GM18861 (cell line): ENCODE measurements at regions not wholly inside any gene's neighbourhood (a gene's known extent, or its start where the extent isn't known, plus 50 kb on each side); places are given as distances from the start of the nearest gene placed in this dataset.
"Not testable (repeated sequence)": the region's sequence is repeated elsewhere in the genome, so short reads cannot be mapped to it uniquely, and the experiment has no call there.

Experiments
- ATAC-seq: cut with Tn5 transposase; IDR thresholded peaks from one replicate; pipeline ENCODE4 v1.9.1; 2021; ENCODE audit not compliant: unreplicated experiment

- ATAC-seq, result peak; percentile 80
These were observed 55.4 kb upstream of the GRPR start for GRCh38 chrX:16067886-16068515.

GRCh38 chrX:16063921-16064320, 59.4 kb upstream of the GRPR start:
- no peak for ATAC-seq

- ATAC-seq, result no peak
These were observed 60.2 kb upstream of the GRPR start for GRCh38 chrX:16063141-16063540.

DNA sequence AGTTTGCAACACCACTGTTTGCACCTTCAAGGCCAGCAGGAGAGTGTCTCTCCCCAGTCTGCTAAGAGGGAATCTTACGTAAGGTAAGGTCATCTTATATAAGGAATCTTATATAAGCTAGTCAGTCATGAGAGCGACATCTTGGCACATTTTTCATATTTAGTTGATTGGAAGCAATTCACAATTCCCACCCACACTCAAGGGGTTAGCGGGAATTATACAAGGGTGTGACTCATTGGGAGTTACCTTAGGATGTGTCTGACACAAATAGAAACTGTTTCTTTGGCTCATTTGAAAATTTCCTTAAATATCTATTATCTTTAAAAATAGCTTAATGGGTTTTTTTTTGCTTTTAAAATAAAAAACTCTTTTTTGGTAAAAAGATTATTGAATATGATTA, 62.1 kb upstream of the GRPR start:
- no peak for ATAC-seq

DNA sequence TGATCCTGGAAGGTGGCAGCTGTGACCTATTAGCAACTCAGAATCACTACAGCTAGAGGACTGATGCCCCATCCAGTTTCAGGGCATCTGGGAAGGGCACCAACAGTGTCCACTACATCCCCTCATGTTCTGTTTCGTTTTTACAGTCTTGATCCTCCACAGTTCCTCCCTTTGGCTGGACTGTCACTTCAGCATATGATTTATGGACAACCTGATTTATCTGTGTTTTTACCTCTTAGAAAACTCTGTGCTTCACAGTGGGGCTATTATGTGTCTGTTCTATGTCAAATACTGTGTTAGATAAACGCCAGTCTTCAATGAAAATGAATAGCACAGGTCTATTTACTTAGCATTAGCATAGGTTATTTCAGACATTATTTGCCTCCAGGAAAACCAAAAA, 63.1 kb upstream of the GRPR start:
- no peak for ATAC-seq

DNA sequence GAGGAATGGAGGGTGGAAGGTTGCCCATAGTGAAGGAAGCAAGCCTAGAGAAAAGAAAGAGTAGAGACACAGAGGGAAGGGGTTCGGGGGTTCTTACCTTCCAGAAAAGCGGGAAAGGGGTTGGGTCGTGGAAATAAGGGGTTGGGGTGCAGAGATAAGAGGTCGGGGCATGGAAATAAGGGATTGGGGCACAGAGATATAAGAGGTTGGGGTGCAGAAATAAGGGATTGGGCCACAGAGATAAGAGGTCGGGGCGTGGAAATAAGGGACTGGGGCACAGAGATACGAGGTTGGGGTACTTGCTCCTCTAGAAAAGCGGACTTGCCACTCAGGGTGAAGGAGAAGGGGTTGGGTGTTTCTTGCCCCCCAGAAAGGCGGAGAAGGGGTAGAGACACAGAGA, 74.2 kb upstream of the GRPR start:
- not testable (repeated sequence) for ATAC-seq

DNA sequence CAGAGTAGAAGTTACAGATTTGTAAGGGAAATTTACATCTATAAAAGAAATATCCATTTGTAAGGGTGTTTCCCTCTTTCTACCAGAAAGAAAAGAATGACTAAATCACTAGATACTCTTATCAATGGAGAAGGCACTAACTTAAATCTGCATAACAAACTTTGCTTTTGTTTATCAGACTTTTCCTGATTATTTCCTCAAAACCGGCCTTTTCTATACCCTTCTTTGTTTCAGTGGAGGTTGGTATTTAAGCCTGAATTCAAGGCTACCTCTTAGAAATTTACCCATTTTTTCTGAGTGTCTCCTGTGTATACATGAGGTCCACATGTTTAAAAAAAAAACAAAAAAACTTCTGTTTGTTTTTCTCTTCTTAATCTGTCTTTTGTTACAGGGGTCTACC, 80.4 kb upstream of the GRPR start:
- ATAC-seq, result no peak

GRCh38 chrX:16039834-16040233, 83.5 kb upstream of the GRPR start:
- ATAC-seq, result no peak

GRCh38 chrX:16039363-16039762, 84.0 kb upstream of the GRPR start:
- ATAC-seq, result no peak

DNA sequence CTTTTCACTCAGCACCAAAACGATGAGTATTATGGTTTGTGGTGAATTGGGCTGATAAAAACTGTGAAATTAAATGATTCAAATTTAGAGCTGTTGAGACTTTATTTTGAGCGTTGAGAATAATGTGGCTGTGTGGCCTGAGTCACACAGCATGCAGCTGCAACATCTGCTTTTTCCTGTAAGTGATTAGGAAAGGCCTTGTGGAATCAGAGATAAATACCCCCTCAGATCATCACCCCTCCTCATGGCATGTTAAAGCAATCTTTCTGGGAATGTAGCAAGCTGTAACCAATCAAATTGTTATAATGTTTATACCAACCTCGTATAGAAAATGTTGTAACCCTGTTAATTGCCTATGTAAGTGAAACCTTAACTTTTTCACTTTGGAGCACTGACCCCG, 90.0 kb upstream of the GRPR start:
- ATAC-seq, result no peak

DNA sequence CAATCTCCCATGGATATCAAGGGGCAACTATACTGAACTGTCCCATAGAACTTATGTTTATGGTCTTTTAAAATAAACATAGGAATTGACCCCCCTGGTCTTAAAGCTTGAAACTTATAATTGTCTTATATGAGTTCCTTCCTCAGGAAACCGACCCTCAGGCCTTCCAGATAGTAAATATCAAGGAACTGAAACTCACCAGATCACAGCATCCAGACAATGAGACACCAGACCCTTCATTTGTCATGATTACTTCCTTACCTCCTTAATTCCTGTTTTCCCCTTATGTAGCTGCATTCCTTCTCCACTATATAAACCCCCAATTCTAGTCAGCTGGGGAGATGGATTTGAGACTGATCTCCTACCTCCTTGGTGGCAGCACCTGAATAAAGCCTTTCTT, 94.8 kb upstream of the GRPR start:
- no peak for ATAC-seq

DNA sequence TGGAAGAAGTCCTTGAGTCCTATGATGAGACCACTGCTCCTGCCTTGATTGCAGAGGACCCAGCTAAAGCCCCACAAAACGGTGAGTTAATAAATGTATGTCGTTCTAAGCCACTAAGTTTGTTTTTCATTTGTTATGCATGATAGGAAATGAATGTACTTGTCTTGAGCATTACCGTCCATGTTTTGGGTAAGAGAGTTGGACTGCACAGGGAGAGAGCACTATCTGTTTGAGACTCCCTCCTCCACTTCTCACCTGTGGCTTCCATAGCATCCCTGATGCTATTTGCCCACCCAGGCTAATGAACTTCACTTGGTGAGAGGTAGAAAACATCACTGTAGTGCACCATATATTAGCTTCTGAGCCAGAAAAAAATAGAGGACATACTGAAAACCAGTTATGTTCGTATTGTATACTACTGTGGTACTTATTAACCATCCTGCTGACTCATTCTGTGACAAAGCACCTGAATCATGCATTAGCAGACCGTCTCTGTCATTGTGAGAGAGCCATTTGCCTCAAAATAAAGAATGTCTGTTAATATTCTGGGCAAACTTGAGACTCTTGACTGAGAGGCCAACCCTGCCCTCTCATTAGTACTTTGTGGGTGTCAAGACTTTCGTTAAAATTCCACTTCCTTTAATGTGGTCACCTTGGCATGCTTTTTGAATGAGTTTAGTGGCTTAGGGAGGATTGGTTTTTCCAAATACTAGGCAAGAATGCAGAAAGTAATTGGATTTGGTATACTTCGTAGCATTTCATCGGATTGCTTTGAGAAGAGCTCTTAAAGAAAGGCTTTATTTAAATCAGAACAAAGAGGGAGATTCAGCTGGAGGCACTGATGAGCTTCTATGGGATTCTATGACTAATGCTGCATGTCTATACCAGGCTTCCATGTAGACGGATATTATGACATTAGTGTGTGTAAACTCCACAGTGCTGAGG, 99.3 kb upstream of the GRPR start:
- peak; percentile 93 for ATAC-seq

DNA sequence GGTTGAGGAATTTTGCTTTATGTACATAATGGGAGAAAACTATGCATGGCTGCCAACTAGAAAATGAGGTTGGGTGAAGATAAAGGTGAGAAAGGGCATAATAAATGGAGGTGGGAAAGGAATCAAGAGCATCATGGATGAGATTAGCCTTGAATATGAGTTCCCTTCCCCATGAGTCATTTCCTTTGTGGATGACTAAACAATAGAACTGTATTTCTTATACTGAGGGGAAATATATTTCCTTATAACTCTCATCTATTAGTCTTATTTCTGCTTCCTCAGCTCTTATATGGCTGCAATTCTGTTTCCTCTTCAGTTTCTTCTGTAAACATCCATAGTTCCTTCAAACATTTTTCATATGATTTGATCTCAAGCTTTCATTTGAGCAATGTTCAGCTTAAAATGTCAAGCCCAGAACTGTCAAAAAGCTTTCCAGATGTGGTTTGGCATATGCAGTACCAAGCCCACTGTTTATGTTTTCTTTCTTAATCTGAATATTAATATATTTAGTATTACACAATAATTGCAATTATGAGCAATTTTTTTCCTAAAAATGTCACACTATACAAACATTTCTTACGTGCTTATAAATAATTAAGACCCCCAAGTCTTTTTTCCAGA, 100.7 kb upstream of the GRPR start:
- ATAC-seq, result no peak

DNA sequence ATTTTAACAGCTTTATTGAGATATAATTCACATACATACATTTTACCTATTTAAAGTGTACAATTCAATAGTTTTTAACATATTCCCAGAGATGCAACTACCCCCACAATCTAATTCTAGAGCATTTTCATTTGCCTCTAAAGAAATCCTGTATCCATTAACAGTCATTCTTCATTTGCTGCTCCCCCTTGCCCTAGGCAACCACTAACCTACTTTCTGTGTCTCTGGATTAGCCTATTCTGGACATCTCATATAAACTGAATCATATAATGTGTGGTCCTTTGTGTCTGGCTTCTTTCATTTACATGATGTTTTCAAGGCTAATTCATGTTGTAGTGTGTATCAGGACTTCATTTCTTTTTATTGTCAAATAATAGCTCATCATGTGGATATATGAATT, 105.1 kb upstream of the GRPR start:
- no peak for ATAC-seq

GRCh38 chrX:16014171-16014570, 109.2 kb upstream of the GRPR start:
- ATAC-seq, result no peak

- no peak for ATAC-seq
These were observed 111.1 kb upstream of the GRPR start for GRCh38 chrX:16012250-16012649.

- ATAC-seq, result no peak
These were observed 117.4 kb upstream of the GRPR start for GRCh38 chrX:16005917-16006316.

- ATAC-seq, result no peak
These were observed 121.2 kb upstream of the GRPR start for GRCh38 chrX:16002185-16002584.

DNA sequence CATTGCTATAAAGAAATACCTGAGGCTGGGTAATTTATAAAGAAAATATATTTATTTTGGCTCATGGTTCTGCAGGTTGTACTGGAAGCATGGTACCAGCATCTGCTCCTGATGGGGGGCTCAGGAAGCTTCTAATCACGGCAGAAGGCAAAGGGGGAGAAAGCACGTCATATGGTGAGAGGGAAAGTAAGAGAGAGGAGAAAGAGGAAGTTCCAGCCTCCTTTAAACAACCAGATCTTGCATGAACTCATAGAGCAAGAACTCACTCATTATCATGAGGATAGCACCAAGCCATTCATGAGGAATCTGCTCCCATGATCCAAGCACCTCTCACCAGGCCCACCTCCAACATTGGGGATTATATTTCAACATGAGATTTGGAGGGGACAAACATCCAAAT, 125.0 kb upstream of the GRPR start:
- no peak for ATAC-seq

DNA sequence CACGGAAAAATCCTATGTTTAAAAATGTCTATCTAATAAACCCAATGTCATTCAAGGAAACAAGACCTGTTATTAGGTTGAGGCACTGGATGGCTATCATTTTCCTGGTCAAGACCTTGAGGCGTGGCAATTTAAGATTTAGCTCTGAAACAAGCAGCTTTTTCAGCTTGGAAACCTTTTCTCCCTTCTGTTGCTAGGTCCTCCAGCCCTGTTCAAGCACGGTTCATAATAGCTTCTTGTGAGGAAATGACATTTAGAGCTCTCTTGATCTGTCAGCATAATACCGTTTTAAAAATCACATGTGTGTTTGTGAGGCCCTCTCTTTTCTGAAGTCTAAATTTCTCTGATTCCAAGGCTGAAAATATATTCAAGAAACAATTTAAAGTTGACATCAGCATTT, 133.6 kb upstream of the GRPR start:
- ATAC-seq, result no peak

- no peak for ATAC-seq
These were observed 134.3 kb upstream of the AP1S2 start for GRCh38 chrX:15988661-15989603.
